GM10266 (cell line): ENCODE measurements at regions not wholly inside any gene's neighbourhood (a gene's known extent, or its start where the extent isn't known, plus 50 kb on each side); places are given as distances from the start of the nearest gene placed in this dataset.
"Not testable (repeated sequence)": the region's sequence is repeated elsewhere in the genome, so short reads cannot be mapped to it uniquely, and the experiment has no call there.

ENCODE experiments used
- DNase-seq: peaks from one replicate; pipeline ENCODE4 v3.0.0; 2012; ENCODE audit errors: extremely low spot score
- TF ChIP-seq, protein P1 (sequence below): IDR thresholded peaks from 2 replicates; pipeline ENCODE4 v1.5.1; 2012; ENCODE audit warnings: mild to moderate bottlenecking, low read depth; ENCODE audit not compliant: control insufficient read depth, insufficient read depth; ENCODE audit errors: missing control alignments

DNA sequence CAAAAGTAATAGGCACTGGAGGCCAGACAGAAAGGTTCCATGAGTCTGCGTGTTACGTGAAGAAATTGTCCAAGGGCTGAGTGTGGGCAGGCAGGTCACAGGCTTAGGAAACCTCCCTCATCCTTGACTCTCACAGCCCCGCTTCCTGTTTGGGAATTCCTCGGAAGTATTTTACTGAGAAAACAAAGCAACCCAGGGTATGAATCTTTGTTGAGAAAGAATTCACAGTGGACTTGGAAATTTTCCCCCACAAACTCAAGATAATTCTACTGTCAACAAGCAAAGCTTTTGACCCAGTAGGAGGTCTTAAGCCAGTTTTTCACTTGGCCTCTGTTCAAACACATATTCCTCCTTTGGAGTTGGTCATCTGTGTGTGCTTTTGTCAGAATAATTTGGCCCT, 377.1 kb upstream of the TPM1 start:
- TF ChIP-seq, protein P1, sequence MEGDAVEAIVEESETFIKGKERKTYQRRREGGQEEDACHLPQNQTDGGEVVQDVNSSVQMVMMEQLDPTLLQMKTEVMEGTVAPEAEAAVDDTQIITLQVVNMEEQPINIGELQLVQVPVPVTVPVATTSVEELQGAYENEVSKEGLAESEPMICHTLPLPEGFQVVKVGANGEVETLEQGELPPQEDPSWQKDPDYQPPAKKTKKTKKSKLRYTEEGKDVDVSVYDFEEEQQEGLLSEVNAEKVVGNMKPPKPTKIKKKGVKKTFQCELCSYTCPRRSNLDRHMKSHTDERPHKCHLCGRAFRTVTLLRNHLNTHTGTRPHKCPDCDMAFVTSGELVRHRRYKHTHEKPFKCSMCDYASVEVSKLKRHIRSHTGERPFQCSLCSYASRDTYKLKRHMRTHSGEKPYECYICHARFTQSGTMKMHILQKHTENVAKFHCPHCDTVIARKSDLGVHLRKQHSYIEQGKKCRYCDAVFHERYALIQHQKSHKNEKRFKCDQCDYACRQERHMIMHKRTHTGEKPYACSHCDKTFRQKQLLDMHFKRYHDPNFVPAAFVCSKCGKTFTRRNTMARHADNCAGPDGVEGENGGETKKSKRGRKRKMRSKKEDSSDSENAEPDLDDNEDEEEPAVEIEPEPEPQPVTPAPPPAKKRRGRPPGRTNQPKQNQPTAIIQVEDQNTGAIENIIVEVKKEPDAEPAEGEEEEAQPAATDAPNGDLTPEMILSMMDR = no peak
- DNase-seq = no peak

DNA sequence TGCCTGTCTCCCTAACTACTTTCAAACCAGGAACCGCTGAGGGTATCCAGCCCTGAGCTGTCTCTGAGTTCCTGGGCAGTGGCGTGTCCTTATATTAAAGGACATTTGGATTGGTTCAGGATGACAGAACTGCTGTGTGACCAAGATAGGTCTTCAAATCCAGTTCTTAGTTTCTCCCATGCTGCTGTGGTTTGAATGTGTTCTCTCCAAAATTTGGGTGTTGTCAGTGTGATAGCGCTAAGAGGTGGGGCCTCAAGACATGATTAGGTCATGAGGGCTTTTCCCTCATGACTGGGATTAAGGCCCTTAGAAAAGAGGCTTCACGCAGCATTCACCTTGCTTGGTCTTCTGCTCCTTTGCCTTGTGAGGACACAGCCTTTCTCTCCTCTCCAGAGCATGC, 376.5 kb upstream of the TPM1 start:
- TF ChIP-seq, protein P1 = no peak
- DNase-seq = no peak

DNA sequence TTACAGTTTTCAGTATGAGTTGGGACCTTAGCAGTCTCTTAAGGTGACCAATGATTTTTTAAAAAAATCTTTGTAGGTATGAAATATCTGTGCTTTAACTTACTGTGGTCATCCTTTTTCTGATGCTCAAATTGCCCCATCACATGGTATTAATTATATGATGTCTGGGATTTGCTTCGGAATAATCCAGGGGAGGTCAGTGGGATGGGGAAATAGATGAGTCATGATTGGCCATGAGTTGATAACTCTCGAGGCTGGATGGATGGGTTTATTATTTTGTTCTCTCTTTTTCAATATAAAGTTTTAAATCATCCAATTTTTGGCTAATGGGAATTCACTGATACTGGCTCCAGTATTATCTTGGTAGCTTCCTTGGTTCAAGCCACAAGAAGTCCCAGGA, 370.3 kb upstream of the TPM1 start:
- no peak for DNase-seq
- TF ChIP-seq, protein P1 = no peak

DNA sequence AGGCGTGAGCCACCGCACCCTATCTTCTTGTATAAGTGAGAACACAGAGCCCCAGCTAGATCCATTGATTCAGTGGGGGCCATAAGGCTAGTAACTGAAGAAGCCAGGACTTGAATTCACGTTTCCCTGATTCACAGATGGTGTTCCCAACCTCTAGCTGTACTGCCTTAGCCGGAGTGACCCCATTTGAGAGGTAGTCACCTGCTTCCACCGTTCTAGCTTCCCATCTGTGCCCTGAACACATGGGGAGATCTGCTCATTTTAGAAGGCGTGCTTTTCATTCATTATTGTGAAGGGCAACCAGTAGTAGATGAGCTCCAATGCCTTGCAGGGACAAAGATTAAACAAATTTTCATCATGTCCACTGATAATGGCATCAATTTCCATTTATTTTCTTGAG, 365.7 kb upstream of the TPM1 start:
- TF ChIP-seq, protein P1 = no peak

DNA sequence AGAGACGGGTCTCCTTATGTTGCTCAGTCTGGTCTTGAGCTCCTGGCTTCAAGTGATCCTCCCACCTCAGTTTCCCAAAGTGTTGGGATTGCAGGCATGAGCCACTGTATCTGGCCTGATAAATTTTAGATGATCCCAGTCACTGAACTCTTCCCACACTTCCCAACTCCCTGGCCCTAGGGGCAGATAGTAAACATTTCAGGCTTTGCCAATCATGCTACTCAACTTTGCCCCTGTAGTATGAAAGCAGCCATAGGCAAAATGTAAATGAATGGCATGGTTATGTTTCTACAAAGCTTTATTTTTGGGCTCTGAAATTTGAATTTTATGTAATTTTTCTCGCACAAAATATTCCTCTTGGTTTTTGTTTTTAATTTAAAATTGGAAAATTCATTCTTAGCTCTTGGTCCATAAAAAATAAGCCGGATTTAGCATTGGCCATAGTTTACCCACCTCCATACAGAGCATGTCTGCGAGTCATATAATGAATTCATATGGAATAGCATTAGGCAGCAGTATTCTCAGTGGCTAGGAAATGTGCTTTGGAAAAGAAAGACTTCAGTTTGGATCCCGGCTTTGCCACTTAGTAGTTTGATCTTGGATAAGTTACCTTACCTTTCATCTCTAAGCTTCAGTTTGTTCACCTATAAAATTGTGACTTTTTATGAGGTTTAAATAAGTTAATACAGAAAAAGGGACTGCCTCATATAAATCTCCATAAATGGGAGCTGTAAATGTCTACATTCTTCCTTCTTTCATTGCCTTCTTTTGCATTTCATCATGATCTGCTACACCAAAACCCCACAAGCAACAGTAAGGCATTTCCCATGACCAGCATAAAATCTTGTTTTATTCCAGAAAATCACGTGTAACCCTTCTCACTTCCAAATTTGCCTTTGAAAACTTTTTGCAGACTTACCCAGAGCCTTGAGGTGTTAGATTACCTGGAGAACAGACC, 360.3 kb upstream of the TPM1 start:
- no peak for DNase-seq
- TF ChIP-seq, protein P1 = no peak

More for the DNA sequence above, 365.7 kb upstream of the TPM1 start:
- no peak for DNase-seq

DNA sequence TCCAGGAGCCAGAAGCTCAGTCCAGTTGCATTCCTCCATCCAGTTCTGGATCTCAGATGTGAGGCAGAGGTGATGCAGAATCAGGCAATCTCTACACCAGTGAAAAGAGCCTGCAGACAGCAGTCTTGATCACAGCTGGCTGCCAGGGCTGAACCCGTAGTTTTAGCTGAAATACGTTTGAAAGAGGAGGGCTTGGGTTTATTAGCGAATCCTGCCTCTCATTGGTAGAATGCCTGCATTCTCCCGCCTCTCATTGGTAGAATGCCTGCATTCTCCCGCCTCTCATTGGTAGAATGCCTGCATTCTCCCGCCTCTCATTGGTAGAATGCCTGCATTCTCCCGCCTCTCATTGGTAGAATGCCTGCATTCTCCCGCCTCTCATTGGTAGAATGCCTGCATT, 359.4 kb upstream of the TPM1 start:
- DNase-seq = not testable (repeated sequence)

DNA sequence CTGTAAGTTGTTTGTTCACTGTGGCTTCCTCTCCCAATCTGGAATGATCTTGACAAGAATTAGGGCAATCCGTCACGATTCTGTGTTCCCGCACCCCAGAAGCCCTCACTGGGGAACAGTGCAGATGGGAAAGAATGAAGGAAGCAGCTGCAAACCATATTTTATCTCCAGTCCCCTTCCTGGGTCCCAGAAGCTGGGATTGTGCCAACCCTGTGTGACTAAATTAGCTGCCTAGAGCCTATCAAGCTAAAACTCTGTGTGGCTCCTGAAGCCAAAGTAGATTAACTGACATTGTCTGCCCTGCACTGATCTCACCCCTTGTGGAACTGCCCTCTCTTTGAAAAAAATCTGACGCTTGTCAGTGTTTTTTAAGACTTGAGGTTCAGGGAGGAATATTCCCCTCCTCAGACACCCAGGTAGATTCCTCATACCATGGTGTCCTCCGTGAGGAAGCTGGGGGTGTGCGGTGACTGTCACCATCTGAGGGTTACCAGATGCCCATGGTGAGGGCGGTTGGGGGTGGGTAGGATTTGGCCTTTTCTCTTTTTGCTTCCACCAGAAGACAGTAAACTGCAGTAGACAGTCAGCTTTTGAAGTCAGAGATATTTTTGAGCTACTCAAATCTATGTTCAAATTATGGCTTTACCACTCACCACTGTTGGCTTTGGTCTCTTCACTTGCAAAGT, 358.3 kb upstream of the TPM1 start:
- TF ChIP-seq, protein P1 = no peak
- no peak for DNase-seq
